T-helper 2 cell (primary cell): ENCODE measurements at regions not wholly inside any gene's neighbourhood (a gene's known extent, or its start where the extent isn't known, plus 50 kb on each side); places are given as distances from the start of the nearest gene placed in this dataset.
"Not testable (repeated sequence)": the region's sequence is repeated elsewhere in the genome, so short reads cannot be mapped to it uniquely, and the experiment has no call there.

ENCODE experiments used
- DNase-seq, 5 experiments: peaks; one replicate each; pipeline versions ENCODE4 v3.0.0 to v3.0.0-alpha.2; 2012 to 2022

GRCh38 chr14:101083564-101084435 is 180.3 kb upstream of the RTL1 start:
- DNase-seq, result no peak

GRCh38 chr14:101084436-101084826 is 180.9 kb upstream of the RTL1 start:
- DNase-seq, result no peak

- DNase-seq, result no peak
These were observed 183.4 kb upstream of the RTL1 start for GRCh38 chr14:101086926-101087325.

GRCh38 chr14:101087614-101088394 is 184.3 kb upstream of the RTL1 start:
- no peak for DNase-seq

- no peak for DNase-seq
These were observed 184.8 kb upstream of the RTL1 start for GRCh38 chr14:101088395-101088667.

DNA sequence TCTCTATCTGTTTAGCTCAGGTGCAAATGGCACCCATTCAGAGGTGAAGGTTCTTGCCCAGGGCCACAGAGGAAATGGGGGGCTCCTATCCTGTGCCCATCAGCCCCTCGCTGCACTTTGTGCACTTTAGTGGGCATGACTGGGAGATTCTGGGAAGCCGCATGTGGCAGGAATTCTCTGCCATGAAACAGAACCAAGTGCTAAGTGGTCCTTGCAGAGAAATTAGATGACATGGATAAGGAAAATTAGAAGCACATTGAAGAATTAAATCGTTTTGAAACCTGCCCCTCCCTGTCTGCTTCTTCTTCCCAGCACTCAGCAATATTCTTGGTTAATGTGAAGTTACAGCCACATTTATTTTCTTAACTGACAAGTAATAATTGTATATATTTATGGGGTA is 185.2 kb upstream of the RTL1 start:
- DNase-seq, result no peak

- DNase-seq, result not testable (repeated sequence)
These were observed 187.0 kb upstream of the RTL1 start for GRCh38 chr14:101090478-101090877.

- no peak for DNase-seq
These were observed 187.5 kb upstream of the RTL1 start for GRCh38 chr14:101090976-101091375.

GRCh38 chr14:101094916-101095315 is 191.4 kb upstream of the RTL1 start:
- not testable (repeated sequence) for DNase-seq

DNA sequence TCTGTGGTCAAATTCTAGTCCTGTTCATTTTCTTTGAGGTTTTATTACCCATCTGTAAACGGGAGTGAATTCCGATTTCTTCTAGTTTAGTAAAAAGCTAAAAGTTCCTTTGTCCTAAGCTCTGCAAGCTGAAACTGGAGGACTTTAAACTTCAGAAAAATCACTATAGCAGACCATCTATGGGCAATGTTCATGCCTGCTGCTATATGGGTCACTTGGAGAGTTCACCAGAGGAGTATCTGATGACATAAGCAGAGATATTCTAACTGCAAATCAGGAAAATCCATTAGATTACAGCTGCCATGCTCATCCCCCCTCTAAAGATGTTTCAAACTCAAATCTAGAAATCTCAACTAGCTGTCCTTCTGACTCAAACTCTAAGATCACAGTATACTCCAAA is 193.0 kb upstream of the RTL1 start:
- no peak for DNase-seq

- DNase-seq, result no peak
These were observed 193.7 kb upstream of the RTL1 start for GRCh38 chr14:101097109-101097793.

- no peak for DNase-seq
These were observed 194.7 kb upstream of the RTL1 start for GRCh38 chr14:101098177-101098576.

GRCh38 chr14:101098641-101099040 is 195.1 kb upstream of the RTL1 start:
- no peak for DNase-seq

DNA sequence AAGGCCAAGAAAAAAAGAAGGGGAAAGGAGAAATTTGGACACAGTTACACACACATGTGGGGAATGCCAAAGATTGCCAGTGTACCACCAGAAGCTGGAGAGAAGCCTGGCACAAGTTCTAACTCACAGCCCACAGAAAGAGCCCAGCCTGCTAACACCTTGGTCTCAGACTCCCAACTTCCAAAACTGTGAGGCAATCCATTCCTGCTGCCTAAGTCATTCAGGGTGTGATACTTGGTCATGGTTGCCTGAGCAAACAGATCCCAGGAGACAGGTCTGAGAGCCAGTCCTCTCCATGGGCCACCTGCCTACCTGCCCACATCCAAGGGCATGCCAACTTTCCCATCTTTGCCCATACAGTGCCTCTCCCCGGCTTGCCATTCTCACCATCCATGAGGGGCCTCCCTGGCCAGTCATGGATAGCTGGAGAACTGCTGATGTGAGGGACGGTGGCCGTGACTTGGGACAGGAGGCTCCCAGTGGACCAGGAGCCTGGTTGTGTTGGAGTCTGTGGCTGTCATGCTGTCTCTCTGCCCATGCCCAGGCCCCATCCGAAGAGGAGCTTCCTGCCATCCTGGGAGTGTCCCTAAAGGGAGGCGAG is 198.0 kb upstream of the RTL1 start:
- DNase-seq, result no peak

DNA sequence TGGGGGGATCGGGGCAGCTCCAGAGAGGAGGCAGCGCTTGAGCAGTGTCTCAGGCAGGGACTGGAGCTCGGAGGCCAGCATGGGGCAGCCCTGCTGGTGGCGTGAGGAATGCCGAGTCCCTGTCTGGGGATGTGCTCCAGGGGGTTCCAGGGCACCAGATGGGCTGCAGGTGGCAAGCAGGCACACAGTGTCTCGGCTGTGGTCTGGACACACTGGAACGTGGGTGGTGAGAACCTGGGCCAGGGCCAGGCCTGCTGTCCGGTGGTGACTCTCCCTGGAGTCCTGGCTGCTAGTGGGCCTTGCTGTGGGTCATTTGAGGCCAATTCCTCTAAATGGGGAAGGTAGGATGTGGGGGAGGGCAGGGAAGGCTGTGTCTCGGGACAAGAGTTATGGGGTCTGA is 199.4 kb upstream of the RTL1 start:
- no peak for DNase-seq

GRCh38 chr14:101103321-101103901 is 199.9 kb upstream of the RTL1 start:
- no peak for DNase-seq

GRCh38 chr14:101104485-101104884 is 201.0 kb upstream of the RTL1 start:
- DNase-seq, result no peak

DNA sequence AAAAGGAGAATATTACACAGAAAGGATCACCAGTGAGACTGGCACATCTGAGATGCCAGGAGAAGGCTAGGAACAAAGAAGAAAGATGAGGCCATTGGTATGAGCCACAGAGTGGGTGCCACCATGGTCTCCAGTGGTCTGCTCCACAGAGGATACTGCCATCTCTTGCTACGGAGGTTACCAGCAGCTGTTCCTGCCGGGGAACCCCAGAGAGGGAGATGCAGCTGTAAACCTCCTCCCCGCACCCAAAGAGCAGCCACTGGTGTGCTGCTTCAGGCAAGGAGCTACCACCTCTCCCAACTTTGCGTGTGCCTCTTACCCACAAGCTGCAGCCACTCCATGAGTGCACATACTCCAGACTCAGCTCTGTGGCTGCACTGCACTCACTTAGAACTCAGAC is 201.5 kb upstream of the RTL1 start:
- no peak for DNase-seq

GRCh38 chr14:101108579-101109346 is 205.2 kb upstream of the RTL1 start:
- DNase-seq, result no peak

- no peak for DNase-seq
These were observed 205.8 kb upstream of the RTL1 start for GRCh38 chr14:101109347-101109638.

DNA sequence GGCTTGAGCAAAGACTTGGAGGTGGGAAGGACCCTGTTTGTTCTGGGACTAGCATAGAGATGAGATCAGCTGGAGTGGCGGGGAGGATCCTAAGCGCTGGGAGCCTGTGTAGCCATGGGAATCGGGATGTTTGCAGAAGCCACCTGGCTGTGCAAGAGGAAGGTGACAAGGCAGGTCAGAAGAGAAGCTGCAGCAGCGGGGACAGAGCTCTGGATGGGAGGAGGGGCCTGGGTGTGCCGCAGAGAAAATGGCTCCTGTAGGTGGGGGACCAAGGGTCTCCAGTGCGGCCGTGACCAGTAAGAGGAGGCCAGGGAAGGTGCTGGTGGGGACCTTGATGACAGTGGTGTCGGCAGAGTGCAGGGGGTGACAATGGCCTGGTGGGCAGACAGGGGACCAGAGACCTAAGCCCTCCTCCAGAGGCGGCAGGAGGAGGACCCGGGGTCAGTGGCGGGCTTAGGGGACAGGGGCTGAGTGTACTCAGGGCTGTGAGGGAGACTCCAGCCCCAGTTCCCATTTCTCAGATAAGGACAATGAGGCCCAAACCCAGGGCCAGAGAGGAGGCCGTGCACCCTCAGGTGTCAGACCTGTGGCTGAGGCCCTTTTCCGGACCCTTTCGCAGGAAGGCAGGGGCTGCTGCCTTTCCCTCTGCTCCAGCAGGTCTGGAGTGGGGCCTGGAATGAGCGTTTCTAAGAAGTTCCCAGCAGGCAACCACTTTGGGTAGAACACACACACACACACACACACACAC is 206.6 kb upstream of the RTL1 start:
- DNase-seq, result no peak
